Spleen (tissue), 3 donors: ENCODE measurements at regions not wholly inside any gene's neighbourhood (a gene's known extent, or its start where the extent isn't known, plus 50 kb on each side); places are given as distances from the start of the nearest gene placed in this dataset.

Experiments used
- POLR2A ChIP-seq, 3 donors: fragments of 450-650 bp; IDR thresholded peaks; one replicate each; pipeline ENCODE4 v1.5.1; 2017; ENCODE audit warnings: antibody characterized with exemption in 3 of 3, mild to moderate bottlenecking in 1 of 3
- POLR2AphosphoS5 ChIP-seq, 3 donors: sonication (generic); formaldehyde crosslinking; IDR thresholded peaks; one replicate each; pipeline ENCODE4 v1.5.1; 2017; ENCODE audit warnings: antibody characterized with exemption in 3 of 3

- TF ChIP-seq POLR2A (IDR thresholded peaks at IDR 0.05) (no peak), POLR2AphosphoS5 (IDR thresholded peaks at IDR 0.05) (no peak)
These were observed 78.4 kb upstream of the EMX2 start for GRCh38 chr10:117464176-117464575.
